ENCODE measurements at regions not wholly inside any gene's neighbourhood (a gene's known extent, or its start where the extent isn't known, plus 50 kb on each side); places are given as distances from the start of the nearest gene placed in this dataset.

DNA sequence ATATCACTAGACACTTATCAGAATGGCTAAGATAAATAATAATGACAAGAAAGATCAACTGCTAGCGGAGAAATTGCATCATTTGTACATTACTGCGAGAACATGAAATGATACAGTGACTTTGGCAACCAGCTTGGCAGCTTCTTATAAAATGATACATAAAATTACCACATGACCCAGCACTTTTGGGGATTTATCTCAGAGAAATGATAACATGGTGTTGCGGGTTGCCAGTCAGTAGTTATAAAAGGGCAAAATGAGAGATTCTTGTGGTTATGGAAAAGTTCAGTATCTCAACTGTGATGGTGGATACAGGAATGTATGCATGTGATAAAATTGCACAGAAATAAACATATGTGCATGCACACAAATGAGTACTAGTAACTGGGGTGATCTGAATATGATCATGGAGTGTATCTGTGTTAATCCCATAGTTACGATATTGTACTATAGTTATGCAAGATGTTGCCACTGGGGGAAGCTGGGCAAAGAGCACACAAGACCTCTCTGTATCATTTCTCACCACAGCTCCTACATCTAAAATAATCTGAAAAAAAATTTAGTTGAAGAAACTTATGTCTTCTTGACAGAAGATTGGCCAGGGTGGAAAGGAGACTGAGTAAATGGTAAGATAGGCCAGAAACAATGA, 128.9 kb downstream of the NXNL2 start:
- TF ChIP-seq SMC3 (IDR thresholded peaks at IDR 0.05; ENCODE audit: low read depth, low read length): no peak
- TF ChIP-seq CTCF (conservative IDR thresholded peaks at IDR 0.05; ENCODE audit: low read depth, low read length): no peak
- TF ChIP-seq POLR2A (IDR thresholded peaks at IDR 0.05; ENCODE audit: low read depth, low read length): no peak
- TF ChIP-seq CEBPB (IDR thresholded peaks at IDR 0.05; ENCODE audit: low read depth, low read length): peak; percentile 69; the same call in 1 of the 2 replicates

Data from IMR-90 (cell line).